OCI-LY1 (cell line): ENCODE measurements at regions not wholly inside any gene's neighbourhood (a gene's known extent, or its start where the extent isn't known, plus 50 kb on each side); places are given as distances from the start of the nearest gene placed in this dataset.

Experiments
- H2AFZ ChIP-seq: fragments of 200-600 bp; sonication (generic), shearing (Covaris generic); 2 replicates; pipeline ENCODE4 v1.6.0; 2014; ENCODE audit warnings: antibody characterized with exemption, mild to moderate bottlenecking, low read length
- H3F3A ChIP-seq: fragments of 200-600 bp; sonication (generic), shearing (Covaris generic); 2 replicates; pipeline ENCODE4 v1.6.0; 2014; ENCODE audit warnings: mild to moderate bottlenecking, antibody characterized with exemption, low read length, moderate library complexity; ENCODE audit not compliant: insufficient read depth
- H3K27ac ChIP-seq: fragments of 200-600 bp; sonication (generic); 2 replicates; pipeline ENCODE4 v1.5.1; 2014; ENCODE audit warnings: low read length, mixed run types, mild to moderate bottlenecking, low read depth; ENCODE audit not compliant: poor library complexity, severe bottlenecking
- H3K27me3 ChIP-seq: fragments of 200-600 bp; sonication (generic); 2 replicates; pipeline ENCODE4 v1.6.0; 2014; ENCODE audit warnings: antibody characterized with exemption, mild to moderate bottlenecking, low read length, moderate library complexity; ENCODE audit not compliant: insufficient read depth
- H3K36me3 ChIP-seq: fragments of 200-600 bp; sonication (generic); 2 replicates; pipeline ENCODE4 v1.6.1; 2014; ENCODE audit warnings: mild to moderate bottlenecking, antibody characterized with exemption, low read length, moderate library complexity, mixed read lengths; ENCODE audit not compliant: insufficient read depth
- H3K4me1 ChIP-seq: fragments of 200-600 bp; sonication (generic); 2 replicates; pipeline ENCODE4 v1.5.1; 2014; ENCODE audit warnings: mild to moderate bottlenecking, low read length, moderate library complexity; ENCODE audit not compliant: insufficient read depth, severe bottlenecking
- H3K4me2 ChIP-seq: fragments of 200-600 bp; sonication (generic), shearing (Covaris generic); 2 replicates; pipeline ENCODE4 v1.6.1; 2014; ENCODE audit warnings: low read length
- H3K4me3 ChIP-seq: fragments of 200-600 bp; sonication (generic); 2 replicates; pipeline ENCODE4 v1.5.1; 2014; ENCODE audit warnings: low read length, low read depth, mild to moderate bottlenecking, mixed read lengths; ENCODE audit not compliant: poor library complexity, severe bottlenecking
- H3K79me2 ChIP-seq: fragments of 200-600 bp; shearing (Covaris generic); 2 replicates; pipeline ENCODE4 v1.6.1; 2016; ENCODE audit warnings: mixed run types, low read length, mixed read lengths; ENCODE audit not compliant: insufficient read depth
- H3K9ac ChIP-seq: fragments of 200-600 bp; sonication (generic), shearing (Covaris generic); 2 replicates; pipeline ENCODE4 v1.6.1; 2014; ENCODE audit warnings: mild to moderate bottlenecking, low read length, mixed read lengths
- H3K9me2 ChIP-seq: fragments of 200-600 bp; sonication (generic), shearing (Covaris generic); 2 replicates; pipeline ENCODE4 v1.6.1; 2014; ENCODE audit warnings: low read depth, mild to moderate bottlenecking, low read length, mixed read lengths
- H3K9me3 ChIP-seq: fragments of 200-600 bp; shearing (Covaris generic); 2 replicates; pipeline ENCODE4 v1.6.1; 2014; ENCODE audit warnings: low read length, mixed read lengths
- H4K20me1 ChIP-seq: fragments of 200-600 bp; sonication (generic), shearing (Covaris generic); 2 replicates; pipeline ENCODE4 v1.6.0; 2016; ENCODE audit warnings: mild to moderate bottlenecking, low read length; ENCODE audit not compliant: insufficient read depth
- CTCF ChIP-seq: fragments of 200-600 bp; sonication (generic), shearing (Covaris generic); IDR thresholded peaks from 2 replicates; pipeline ENCODE4 v1.5.1; 2017; ENCODE audit warnings: mild to moderate bottlenecking, antibody characterized with exemption, low read length, moderate library complexity, mixed read lengths
- EZH2 ChIP-seq: fragments of 200-600 bp; sonication (generic), shearing (Covaris generic); IDR thresholded peaks from 2 replicates; pipeline ENCODE4 v1.8.0; 2017; ENCODE audit warnings: borderline replicate concordance, mixed run types, mild to moderate bottlenecking, antibody characterized with exemption, low read length, moderate library complexity, mixed read lengths

- Histone ChIP-seq H4K20me1 (no peaks in the 10 kb centered on the region), H3K9me3 (no peaks in the 10 kb centered on the region), H3F3A (no peaks in the 10 kb centered on the region), H3K9ac (no peak overlapping the region), H3K9me2 (no peaks in the 10 kb centered on the region), H3K36me3 (no peaks in the 10 kb centered on the region), H3K4me1 (no peaks in the 10 kb centered on the region), H3K79me2 (no peaks in the 10 kb centered on the region), H3K4me3 (no peak overlapping the region), H3K27me3 (no peaks in the 10 kb centered on the region), H3K4me2 (no peak overlapping the region), H3K27ac (no peak overlapping the region), H2AFZ (no peak overlapping the region)
- TF ChIP-seq CTCF (no peak), EZH2 (no peak)
These were observed 183.9 kb upstream of the TSHZ3 start for GRCh38 chr19:31533114-31533513.

GRCh38 chr19:31534231-31534630, 185.0 kb upstream of the TSHZ3 start:
- Histone ChIP-seq H3K4me3 (no peak overlapping the region), H3K9ac (no peak overlapping the region), H3K27ac (no peak overlapping the region), H3K36me3 (no peaks in the 10 kb centered on the region), H4K20me1 (no peaks in the 10 kb centered on the region), H3F3A (no peaks in the 10 kb centered on the region), H3K9me3 (no peaks in the 10 kb centered on the region), H3K4me1 (no peaks in the 10 kb centered on the region), H3K79me2 (no peaks in the 10 kb centered on the region), H2AFZ (no peak overlapping the region), H3K27me3 (no peaks in the 10 kb centered on the region), H3K4me2 (no peak overlapping the region), H3K9me2 (no peaks in the 10 kb centered on the region)
- TF ChIP-seq CTCF (no peak), EZH2 (no peak)

- H3K79me2 ChIP-seq: no peaks in the 10 kb centered on the region
- H3F3A ChIP-seq: no peaks in the 10 kb centered on the region
- TF ChIP-seq CTCF: no peak
- TF ChIP-seq EZH2: no peak
- no peak overlapping the region for H3K4me2 ChIP-seq
- no peaks in the 10 kb centered on the region for H3K36me3 ChIP-seq
- no peaks in the 10 kb centered on the region for H3K9me3 ChIP-seq
- no peaks in the 10 kb centered on the region for H3K4me1 ChIP-seq
- H3K4me3 ChIP-seq: no peak overlapping the region
- H3K9me2 ChIP-seq: no peaks in the 10 kb centered on the region
- no peak overlapping the region for H3K9ac ChIP-seq
- H3K27ac ChIP-seq: no peak overlapping the region
- no peak overlapping the region for H2AFZ ChIP-seq
- H4K20me1 ChIP-seq: no peaks in the 10 kb centered on the region
- no peaks in the 10 kb centered on the region for H3K27me3 ChIP-seq
These were observed 185.8 kb upstream of the TSHZ3 start for GRCh38 chr19:31534786-31535657.
